GM19328 (cell line): ENCODE measurements at regions not wholly inside any gene's neighbourhood (a gene's known extent, or its start where the extent isn't known, plus 50 kb on each side); places are given as distances from the start of the nearest gene placed in this dataset.
"Not testable (repeated sequence)": the region's sequence is repeated elsewhere in the genome, so short reads cannot be mapped to it uniquely, and the experiment has no call there.

ENCODE experiments used
- ATAC-seq: cut with Tn5 transposase; IDR thresholded peaks from one replicate; pipeline ENCODE4 v1.9.1; 2021; ENCODE audit warnings: mild to moderate bottlenecking, moderate library complexity; ENCODE audit not compliant: unreplicated experiment

DNA sequence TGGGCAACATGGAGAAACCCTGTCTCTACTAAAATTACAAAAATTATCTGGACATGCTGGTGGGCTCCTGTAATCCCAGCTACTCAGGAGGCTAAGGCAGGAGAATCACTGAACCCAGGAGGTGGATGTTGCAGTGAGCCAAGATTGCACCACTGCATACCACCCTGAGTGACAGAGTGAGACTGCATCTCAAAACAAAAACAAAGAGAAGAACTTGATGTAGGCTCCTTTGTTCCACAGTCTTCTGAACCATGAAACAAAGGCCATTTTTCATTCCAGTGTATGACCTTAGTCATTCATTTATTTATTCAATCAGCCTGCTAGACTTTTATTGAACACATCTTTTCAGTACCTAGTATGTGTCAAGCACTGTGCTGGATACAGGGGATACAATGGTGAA, 369.6 kb downstream of the FAT3 start:
- no peak for ATAC-seq

DNA sequence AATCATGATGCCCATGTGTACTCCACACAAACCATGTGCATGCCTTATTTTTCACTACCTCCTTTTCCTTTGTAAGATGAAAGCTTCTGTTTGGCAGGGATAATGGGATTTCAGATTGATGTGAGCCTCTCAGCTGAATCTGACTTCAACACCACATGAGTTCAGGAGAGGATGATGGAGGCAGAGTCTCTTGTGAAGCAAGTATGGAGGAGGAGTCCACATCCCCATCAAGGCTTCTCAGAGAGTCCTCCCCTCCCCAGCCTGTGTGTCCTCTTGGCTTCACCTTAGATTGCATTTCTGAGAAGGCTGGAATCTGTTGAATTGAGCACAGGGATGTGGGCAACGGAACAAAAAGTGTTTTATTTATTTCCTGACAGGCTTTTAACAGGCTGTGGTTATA, 370.4 kb downstream of the FAT3 start:
- ATAC-seq, result no peak

DNA sequence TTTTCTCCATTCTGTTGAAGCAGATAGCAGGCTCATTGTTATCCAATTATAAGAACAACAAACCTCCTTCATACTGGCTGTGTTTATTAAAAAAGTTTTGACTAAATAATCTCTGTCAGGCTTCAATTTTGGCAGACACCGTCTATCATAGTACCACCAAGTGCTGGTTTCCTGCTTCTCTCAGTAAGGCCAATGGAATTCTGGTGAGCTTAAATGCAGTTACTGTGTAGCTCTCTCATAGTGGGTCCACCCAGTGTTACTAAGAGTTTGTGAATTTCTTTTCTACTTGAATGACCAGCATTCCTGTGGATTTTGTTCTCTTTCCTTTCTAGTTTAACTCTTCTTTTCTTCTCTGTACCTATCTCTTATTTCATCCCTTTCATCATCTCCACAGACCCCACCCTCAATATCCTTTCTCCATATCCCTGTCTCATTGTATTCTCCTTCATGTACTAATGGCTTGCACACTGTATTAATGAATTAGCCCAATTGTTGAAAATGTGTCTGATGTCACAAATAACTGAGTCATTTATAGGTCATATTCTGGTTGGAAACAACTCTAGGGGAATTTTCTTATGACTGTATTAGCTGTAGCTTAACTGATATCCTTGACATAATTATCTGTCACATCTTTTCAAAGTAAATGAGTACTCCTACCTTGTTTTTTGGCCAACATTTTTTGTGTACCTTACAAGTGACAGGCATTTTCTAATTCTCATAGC, 372.1 kb downstream of the FAT3 start:
- ATAC-seq, result no peak

DNA sequence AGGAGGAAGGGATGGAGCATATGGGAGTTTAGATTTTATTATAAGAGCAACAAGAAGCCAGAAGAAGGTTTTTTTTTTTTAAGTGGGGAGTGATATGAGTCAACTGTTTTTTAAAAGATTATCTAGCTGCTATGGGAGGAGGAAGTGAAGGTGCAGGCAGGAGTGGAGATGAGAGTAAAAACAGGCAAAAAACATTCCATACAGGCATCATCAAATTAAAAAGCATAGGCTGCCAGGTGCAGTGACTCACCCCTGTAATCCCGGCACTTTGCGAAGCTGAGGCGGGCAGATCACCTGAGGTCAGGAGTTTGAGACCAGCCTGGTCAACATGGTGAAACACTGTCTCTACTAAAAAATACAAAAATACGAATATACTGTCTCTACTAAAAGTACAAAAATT, 368.4 kb upstream of the MTNR1B start:
- no peak for ATAC-seq

DNA sequence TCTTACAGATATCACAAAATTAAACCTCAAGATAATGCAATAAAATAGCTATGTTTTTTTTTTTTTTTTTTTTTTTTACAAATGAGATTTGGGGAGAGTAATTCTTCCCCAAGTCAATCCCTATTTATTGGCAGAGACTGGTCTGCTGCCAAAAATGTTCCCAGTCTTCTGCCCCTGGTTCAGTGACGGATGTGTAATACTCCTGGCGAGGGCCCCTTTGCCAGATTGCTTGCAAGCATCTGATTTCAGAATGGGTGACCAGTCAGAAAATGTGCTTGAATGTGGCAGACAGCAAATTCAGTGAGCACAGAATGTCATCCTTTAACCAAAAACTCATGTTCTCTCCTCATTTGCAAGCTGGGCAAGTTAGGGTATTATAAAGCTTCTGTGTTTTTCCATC, 363.8 kb upstream of the MTNR1B start:
- no peak for ATAC-seq

DNA sequence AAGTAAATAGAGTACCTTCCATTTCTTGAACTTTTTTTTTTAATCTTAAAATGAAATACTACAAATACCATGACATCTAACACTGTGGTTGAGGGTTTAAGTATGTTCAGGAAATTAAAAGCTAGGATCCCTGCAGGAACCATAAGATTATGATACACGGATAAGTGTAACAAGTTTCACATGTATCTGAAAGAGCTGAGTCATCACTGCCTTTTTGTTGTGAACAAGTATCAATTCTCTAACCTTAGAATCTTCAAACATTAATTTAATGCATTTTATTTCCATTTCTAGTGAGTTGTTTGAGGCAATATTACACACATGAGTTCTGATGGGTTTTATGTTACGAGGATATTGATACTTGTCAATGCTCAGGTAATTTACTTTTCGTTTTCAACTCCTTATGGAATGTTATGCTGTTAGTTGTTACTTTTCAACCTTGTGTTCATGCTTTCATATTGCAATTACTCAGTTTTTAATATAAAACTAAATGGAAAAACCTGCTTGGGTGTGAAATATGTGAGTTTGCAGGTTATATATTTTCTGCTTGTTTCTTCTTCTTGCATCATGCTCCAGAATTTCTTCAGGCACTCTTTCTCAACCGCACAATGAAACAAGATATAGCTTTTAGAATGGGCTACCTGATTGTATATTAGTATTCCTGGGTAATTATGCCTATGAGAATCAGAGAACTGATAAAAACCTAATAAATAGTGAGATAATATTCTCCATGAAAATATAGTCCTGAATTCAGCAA, 361.3 kb upstream of the MTNR1B start:
- no peak for ATAC-seq

DNA sequence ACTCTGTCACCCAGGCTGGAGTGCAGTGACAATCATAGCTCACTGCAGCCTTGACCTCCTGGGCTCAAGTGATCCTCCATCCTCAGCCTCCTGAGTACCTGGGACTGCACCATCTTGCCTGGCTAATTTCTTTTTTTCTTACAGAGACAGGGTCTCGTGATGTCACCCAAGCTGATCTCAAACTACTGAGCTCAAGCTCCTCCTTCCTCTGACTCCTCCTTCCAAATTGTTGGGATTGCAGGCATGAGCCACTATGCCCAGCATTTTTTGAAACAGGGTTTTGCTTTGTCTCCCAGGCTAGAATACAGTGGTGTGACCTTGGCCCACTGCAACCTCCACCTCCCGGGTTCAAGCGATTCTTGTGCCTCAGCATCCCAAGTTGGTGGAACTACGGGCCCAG, 358.3 kb upstream of the MTNR1B start:
- ATAC-seq, result no peak

DNA sequence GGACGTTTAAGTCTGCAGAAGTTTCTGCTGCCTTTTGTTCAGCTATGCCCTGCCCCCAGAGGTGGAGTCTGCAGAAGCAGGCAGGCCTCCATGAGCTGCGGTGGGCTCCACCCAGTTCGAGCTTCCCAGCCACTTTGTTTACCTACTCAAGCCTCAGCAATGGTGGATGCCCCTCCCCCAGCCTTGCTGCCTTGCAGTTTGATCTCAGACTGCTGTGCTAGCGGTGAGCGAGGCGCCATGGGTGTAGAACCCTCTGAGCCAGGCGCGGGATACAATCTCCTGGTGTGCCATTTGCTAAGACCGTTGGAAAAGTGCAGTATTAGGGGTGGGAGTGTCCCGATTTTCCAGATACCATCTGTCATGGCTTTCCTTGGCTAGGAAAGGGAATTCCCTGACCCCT, 351.4 kb upstream of the MTNR1B start:
- not testable (repeated sequence) for ATAC-seq

DNA sequence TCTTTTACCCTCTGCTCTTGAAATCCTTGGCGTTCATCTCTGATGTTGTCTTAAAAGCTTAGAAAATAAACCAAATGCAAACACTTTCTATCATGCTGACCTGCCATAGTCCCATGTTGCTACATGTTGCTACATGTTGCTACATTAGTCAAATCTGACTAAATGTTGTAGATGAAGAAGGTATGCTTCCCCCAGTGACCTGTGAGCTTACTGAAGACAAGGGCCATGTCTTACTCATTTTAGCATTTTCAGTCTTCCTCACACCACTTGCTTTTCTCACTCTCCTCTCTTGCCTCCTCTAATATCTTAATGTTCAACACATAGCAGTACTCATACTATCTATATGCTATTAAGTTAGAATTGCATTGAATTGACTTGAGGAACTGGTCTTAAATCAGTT, 346.4 kb upstream of the MTNR1B start:
- no peak for ATAC-seq

DNA sequence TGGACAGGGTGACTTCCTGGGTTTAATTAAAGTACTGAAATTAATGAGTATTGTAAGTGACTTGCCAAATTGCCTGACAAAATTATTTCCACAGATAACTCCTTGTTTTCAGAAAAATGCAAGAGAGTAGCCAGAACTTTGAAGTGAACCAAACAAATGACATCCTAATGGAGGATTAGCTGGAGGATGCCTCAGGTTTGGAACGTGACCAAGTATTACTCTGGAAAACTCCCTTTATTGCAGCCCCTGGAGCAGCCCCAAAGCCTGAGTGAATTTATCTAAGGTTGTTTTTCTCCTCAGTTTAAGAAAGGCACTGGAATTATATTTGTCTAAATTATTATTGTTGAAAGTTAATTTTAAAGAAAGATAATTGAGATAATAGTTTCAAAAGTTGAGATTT, 343.6 kb upstream of the MTNR1B start:
- no peak for ATAC-seq

DNA sequence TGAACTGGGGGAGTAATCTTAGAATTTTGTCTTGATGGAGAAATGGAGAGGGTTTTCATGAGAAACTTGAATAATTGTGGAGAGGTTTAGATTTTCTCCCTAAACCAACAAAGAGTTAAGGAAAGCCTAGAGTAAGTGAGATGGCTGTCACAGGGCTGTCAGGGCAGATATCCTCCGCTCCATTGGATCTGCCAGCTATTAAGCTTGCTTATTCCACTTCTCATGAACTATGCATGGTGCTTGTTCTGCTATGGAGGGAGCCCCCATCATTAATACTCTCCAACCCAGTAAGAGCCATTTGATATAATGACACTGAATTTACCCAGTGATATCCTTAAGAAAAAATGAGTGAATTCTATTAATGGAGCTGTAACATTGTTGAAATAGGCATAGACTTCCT, 342.8 kb upstream of the MTNR1B start:
- ATAC-seq, result no peak

DNA sequence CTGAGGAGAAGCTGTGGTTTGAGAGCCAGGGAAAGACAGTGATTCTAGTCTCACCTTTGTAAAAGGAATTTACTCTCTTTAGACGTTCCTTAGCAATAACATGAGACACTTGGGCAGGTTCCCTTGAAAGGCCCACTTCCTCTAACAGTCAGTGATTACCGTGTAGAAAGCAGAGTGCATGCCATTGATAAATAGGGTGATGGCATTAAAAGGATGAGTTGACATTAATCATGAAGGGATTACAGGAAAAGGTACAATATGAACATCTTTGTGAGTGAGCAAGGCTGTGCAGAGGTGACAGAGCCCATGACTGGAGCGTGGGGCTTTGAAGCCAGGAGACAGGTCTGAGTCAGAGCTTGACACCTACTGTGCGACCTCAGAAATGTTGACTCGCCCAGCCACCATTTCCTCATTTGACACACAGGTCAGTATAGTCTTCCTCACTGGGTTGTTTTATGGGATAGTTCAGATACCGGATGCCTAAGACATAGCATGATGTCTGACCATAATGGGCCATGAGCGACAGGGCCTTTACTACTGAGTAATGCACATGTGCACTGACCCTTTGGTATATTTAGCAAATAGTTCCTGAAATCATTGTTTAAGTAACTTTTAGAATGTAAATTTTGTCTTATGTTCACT, 341.7 kb upstream of the MTNR1B start:
- ATAC-seq, result no peak

DNA sequence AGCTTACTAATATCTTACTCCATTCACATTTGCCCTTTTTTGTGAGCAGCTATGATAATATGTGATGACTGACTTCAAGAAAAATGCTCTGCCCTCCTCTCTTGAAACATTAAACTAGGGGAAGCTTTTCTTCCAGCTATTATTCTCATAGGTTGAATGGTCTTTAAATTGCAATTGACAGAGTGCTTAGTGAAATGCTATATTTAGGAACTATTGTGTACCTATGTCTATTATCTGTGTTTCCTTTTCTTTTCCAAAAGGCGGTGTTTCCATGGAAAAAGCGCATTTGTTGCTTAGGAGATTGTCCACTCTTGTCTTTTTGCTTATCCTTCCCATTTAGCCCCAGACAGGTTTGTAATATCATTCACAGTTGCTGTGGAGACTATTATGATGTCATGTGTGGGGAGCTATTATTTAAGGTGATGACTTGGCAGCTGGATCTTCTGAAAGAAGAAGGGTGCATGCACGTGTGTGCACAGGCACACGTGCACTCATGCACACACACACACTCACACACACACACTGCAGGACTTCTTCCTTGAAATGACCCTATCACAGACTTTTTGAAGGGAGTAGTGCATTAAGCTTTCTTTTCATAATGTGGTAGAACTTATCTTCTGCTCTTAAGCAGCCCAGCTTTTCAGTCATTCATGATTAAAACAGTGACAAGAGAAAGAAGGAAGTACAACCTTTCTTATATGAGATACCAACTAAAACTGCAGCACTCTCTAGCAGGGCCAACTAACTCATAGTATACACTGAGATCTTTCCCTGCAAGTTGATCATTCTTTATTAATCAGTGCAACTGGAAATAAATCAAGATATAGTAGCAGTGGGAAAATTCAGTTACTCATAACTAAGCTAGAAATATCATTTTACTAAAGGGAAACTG, 340.8 kb upstream of the MTNR1B start:
- ATAC-seq, result no peak

DNA sequence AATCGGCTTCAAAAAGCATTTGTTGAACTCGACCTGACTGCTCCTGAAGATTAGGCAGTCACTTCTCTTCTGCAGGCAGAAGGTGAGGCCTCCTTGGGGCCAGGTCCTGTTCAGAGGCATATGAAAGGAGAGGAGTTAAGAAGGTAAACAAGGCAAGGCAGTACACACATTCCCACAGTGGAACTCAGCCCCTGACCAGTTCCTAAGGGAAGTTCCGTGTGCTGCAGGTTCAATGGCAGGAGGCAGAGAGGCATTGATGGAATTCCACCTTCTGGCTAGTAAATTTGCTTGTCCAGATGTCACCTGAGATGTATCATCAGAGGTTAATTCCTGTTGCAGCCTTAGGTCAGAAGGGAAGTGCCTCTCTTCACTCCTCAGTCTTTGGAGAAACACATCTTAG, 337.0 kb upstream of the MTNR1B start:
- no peak for ATAC-seq

DNA sequence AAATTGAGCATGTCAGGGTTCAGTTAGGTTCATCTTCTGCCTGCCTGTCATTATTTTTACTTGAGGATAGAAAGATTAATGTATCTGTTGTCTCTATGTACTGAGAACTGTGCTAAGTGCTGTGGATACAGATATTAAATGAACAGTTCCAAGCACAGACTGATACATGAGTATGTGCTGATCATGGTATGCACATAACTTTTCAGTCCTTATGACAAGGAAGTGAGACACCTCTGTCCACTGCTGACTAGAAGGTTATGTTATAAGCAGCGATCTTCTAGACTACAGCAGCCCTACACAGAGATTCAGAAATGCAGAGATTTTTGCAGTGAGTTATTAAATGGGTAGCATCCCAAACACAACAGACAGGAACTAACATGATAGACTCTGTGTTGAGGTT, 335.6 kb upstream of the MTNR1B start:
- no peak for ATAC-seq

DNA sequence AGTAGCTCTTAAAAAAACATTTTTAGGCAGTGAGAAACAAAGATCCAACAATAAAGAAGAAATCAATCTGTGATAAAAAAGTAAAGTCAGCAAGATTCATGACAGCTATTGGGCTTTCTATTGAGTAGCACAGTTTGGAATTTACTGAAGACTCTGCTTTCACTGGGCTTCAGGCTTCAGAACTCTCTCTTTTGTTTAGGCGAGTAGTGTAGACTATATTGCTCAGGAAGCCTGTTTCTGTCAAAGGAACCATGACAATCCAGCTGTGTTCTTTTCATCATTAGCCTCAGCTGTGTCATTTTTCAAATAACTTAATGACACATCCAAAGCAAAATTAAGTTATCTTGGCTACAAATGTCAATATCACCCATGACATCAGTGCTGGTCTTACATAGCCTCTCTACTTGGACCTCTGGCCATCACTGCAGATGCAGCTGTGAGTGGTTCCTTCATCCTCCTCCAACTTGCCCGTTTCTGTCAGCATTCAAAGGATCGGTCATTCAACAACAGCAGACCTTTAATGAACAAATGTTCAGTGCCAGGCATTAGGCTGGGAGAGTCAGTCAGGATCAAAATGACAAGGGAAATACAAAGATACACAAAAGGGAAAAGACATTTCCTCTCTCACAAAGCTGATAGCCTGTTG, 332.8 kb upstream of the MTNR1B start:
- ATAC-seq, result no peak

DNA sequence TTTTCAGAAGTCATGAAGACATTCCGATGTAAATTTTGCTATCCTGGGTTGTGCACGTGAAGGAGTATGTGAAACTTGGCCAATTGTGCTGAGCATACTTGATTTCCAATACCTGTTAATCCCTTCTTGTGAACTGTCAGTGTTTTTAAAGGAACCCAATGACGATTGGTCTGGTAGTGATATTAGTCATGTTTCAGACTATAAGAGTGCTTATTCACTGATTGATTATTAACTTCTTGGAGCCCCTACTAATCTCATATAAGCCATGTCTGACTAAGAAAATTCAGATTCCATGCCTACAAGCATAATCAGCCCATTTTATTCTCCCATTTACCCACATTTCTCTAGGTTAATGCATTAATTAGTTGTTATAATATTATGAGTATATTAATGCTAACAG, 330.8 kb upstream of the MTNR1B start:
- ATAC-seq, result no peak

DNA sequence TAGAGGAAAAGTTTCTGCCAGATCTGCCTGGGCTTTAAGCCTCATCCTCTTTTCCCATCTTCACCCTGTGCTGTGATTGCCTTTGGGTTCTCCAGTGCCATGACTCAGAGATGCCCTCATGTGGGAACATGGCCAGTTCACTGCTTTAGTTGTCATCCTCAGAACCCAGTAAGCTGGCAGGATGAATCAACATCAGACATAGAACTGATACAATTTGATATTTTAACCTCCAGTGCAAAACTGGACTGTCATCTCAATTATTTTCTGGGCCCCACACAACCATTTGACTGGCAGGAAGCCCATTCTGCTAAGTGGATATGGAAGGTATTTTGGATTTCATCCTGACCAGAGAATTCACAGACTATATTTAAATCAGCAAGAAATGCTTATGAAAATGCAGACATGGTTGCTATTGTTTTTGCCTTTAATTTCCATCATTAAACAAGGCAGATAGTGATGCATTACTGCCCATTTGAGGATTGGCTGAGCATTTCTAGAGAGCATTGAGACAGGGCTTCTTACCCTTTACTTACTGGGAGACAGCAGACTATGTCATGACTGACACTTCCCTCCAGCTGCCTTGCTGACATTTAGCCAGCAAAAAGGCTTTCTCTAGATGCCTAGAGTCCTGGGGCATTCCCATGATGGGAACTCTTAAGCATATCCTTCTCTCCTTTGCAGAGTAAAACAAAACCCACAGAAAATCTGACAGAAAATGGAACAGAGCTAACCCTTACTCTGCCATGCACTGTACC, 327.1 kb upstream of the MTNR1B start:
- ATAC-seq, result no peak

DNA sequence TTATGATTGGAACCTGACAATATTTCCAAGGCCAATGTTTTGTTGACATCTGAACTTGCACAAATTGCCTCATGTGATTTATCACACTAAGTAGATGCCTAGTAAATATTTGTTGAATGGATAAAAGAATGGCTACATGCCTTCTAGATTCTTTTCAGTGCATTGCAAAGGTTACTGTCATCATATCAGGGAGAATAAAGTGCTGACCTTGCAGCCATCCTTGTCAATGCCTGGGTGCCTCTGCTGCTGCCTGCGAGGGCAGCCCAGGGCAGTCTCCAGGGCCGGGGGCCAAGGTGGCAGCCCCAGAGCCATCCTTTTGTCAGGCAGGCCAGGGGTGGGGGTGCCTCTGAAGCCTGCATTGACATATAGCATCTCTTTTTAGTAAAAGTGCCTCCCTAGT, 325.6 kb upstream of the MTNR1B start:
- ATAC-seq, result no peak
